Heart left ventricle (tissue), 13 donors: ENCODE measurements at regions not wholly inside any gene's neighbourhood (a gene's known extent, or its start where the extent isn't known, plus 50 kb on each side); places are given as distances from the start of the nearest gene placed in this dataset.

Experiments
- CTCF ChIP-seq, 12 donors: fragments of 200-600 bp; sonication (generic) in 4 of 12; IDR thresholded peaks; one replicate each; pipeline versions ENCODE4 v1.5.0 to v1.8.0; 2018 to 2022; ENCODE audit warnings: antibody characterized with exemption in 12 of 12, mild to moderate bottlenecking in 5 of 12
- POLR2A ChIP-seq, 2 donors: fragments of 450-650 bp; IDR thresholded peaks; one replicate each; pipeline ENCODE4 v1.6.1; 2017; ENCODE audit warnings: antibody characterized with exemption in 2 of 2, mild to moderate bottlenecking in 2 of 2, moderate library complexity in 2 of 2
- donor health status: ischemic (EF 13 %, LVEDD 7.1; RV severe dilation, severe dysfunction).
- donor health status: DM: no; HTN: yes; CAD: no.
- donor health status: DM: no; HTN: no; CAD: no.
- donor health status: ischemic (EF 25% LVEDD 6.9; RV normal size, moderate dysfunction).
- donor health status: ischemic (EF 25% LVEDD 5.7; RV mildly dilated, moderate dysfunction).
- donor health status: ischemic (EF 35%, LVEDD 5.7; RV mildly dilated, moderate dysfunction).
- donor health status: nonischemic (EF 11% LVEDD 7.7; RV severe dilation, severe dysfunction).
- donor health status: DM: yes; HTN: yes; CAD: no.
- donor health status: PGD.
- donor health status: ischemic (EF 29% LVEDD 5.4; RV normal size, mild dysfunction).
- donor health status: nonischemic (EF 23%, LVEDD 6.1; RV moderate dilation, normal function).

DNA sequence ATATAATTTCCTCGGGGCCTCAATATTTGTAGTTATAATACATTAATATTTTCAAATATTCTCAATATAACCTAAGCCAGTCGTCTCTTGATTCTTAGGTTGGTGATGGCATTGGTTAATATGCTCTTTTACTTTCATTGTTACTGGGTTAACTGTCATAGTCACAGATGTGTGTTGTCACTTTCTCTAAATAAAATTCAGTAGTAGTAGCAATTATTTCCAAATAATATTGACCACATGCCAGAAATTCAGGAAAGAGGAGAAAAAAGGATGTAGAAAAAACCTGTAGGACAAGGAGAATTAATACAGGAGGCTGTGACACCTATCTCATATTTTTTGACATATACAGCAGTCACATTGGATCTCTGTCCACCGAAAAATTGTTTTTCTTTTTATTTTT, 322.7 kb upstream of the SLITRK6 start:
- TF ChIP-seq CTCF (IDR thresholded peaks at IDR 0.05) (no peak), POLR2A (IDR thresholded peaks at IDR 0.05) (no peak)
